ENCODE measurements at regions not wholly inside any gene's neighbourhood (a gene's known extent, or its start where the extent isn't known, plus 50 kb on each side); places are given as distances from the start of the nearest gene placed in this dataset.
A peak's percentile ranks its signal among the peaks of the same experiment; 100 is the strongest.

- Histone ChIP-seq H2AFZ (ENCODE audit: low read length) (no peak overlapping the region), H3K14ac (ENCODE audit: low read length) (no peak overlapping the region), H3K79me1 (ENCODE audit: low read depth, low read length) (no peaks in the 10 kb centered on the region), H3K4me2 (ENCODE audit: insufficient read depth, low read length, poor library complexity, severe bottlenecking) (no peak overlapping the region), H3K4ac (ENCODE audit: low read length) (no peak overlapping the region), H3K4me3 (ENCODE audit: low read length in 2 of 2) (no peak overlapping the region), H3K23ac (ENCODE audit: low read depth, low read length, poor library complexity) (peak overlapping the region; percentile 58), H3K27me3 (ENCODE audit: control insufficient read depth in 3 of 3, insufficient read depth in 3 of 3, low read depth in 1 of 3, low read length in 3 of 3) (peaks cover 0 to 51% (median 0%) of the 10 kb centered on the region in 3 experiments), H2BK120ac (ENCODE audit: low read depth, low read length) (peak overlapping the region; percentile 1), H2BK15ac (ENCODE audit: low read length) (peak overlapping the region; percentile 51), H2BK5ac (ENCODE audit: low read length) (no peak overlapping the region), H3K18ac (ENCODE audit: low read length) (peak overlapping the region; percentile 42), H3K4me1 (ENCODE audit: control insufficient read depth in 2 of 2, insufficient read depth in 1 of 2, low read depth in 1 of 2, low read length in 2 of 2) (no peaks in the 10 kb centered on the region), H3K36me3 (replicated peaks in 1 of 2; ENCODE audit: control insufficient read depth in 2 of 2, insufficient read depth in 2 of 2, low read length in 2 of 2) (no peaks in the 10 kb centered on the region), H2BK12ac (ENCODE audit: low read length) (no peak overlapping the region), H3K9ac (ENCODE audit: low read depth, low read length, poor library complexity) (no peak overlapping the region), H2AK5ac (ENCODE audit: low read depth, low read length) (no peak overlapping the region), H3K27ac (replicated peaks; ENCODE audit: low read length) (no peak overlapping the region), H3K9me3 (replicated peaks in 1 of 2; ENCODE audit: control insufficient read depth in 2 of 2, insufficient read depth in 1 of 2, low read depth in 1 of 2, low read length in 2 of 2) (no peaks in the 10 kb centered on the region), H4K8ac (ENCODE audit: low read depth, low read length) (no peak overlapping the region), H4K91ac (ENCODE audit: low read depth, low read length, poor library complexity) (no peak overlapping the region)
- DNase-seq (ENCODE audit: low spot score), result no peak
- WGBS, 2 donors (ENCODE audit: extremely low coverage in 2 of 2, insufficient read length in 2 of 2, insufficient replicate concordance in 1 of 2), result no CpG with 5 or more reads among the region's 12 CpGs
These were observed 113.2 kb upstream of the LHX1 start for GRCh38 chr17:36823850-36824677.

GRCh38 chr17:36824678-36825101, 112.6 kb upstream of the LHX1 start:
- H3K14ac ChIP-seq (ENCODE audit: low read length), result no peak overlapping the region
- H4K8ac ChIP-seq (ENCODE audit: low read depth, low read length), result no peak overlapping the region
- no peak for DNase-seq (ENCODE audit: low spot score)
- H3K4me2 ChIP-seq (ENCODE audit: insufficient read depth, low read length, poor library complexity, severe bottlenecking), result no peak overlapping the region
- no peak overlapping the region for H2BK15ac ChIP-seq (ENCODE audit: low read length)
- H3K9ac ChIP-seq (ENCODE audit: low read depth, low read length, poor library complexity), result no peak overlapping the region
- no peak overlapping the region for H3K18ac ChIP-seq (ENCODE audit: low read length)
- H3K36me3 ChIP-seq (replicated peaks in 1 of 2; ENCODE audit: control insufficient read depth in 2 of 2, insufficient read depth in 2 of 2, low read length in 2 of 2), result no peaks in the 10 kb centered on the region
- H2AK5ac ChIP-seq (ENCODE audit: low read depth, low read length), result no peak overlapping the region
- H2BK12ac ChIP-seq (ENCODE audit: low read length), result no peak overlapping the region
- no peak overlapping the region for H3K4ac ChIP-seq (ENCODE audit: low read length)
- H4K91ac ChIP-seq (ENCODE audit: low read depth, low read length, poor library complexity), result no peak overlapping the region
- H3K4me3 ChIP-seq (ENCODE audit: low read length in 2 of 2), result peak overlapping the region in 1 of 2 donors; percentile 23
- WGBS, 2 donors (ENCODE audit: extremely low coverage in 2 of 2, insufficient read length in 2 of 2, insufficient replicate concordance in 1 of 2), result no CpG with 5 or more reads among the region's 5 CpGs
- H3K23ac ChIP-seq (ENCODE audit: low read depth, low read length, poor library complexity), result no peak overlapping the region
- H2AFZ ChIP-seq (ENCODE audit: low read length), result no peak overlapping the region
- H3K27me3 ChIP-seq (ENCODE audit: control insufficient read depth in 3 of 3, insufficient read depth in 3 of 3, low read depth in 1 of 3, low read length in 3 of 3), result peaks cover 0 to 46% (median 0%) of the 10 kb centered on the region in 3 experiments
- no peak overlapping the region for H3K27ac ChIP-seq (replicated peaks; ENCODE audit: low read length)
- no peak overlapping the region for H2BK120ac ChIP-seq (ENCODE audit: low read depth, low read length)
- no peaks in the 10 kb centered on the region for H3K9me3 ChIP-seq (replicated peaks in 1 of 2; ENCODE audit: control insufficient read depth in 2 of 2, insufficient read depth in 1 of 2, low read depth in 1 of 2, low read length in 2 of 2)
- no peak overlapping the region for H2BK5ac ChIP-seq (ENCODE audit: low read length)
- H3K79me1 ChIP-seq (ENCODE audit: low read depth, low read length), result no peaks in the 10 kb centered on the region
- no peaks in the 10 kb centered on the region for H3K4me1 ChIP-seq (ENCODE audit: control insufficient read depth in 2 of 2, insufficient read depth in 1 of 2, low read depth in 1 of 2, low read length in 2 of 2)

GRCh38 chr17:36825113-36825512, 112.2 kb upstream of the LHX1 start:
- no peak overlapping the region for H3K18ac ChIP-seq (ENCODE audit: low read length)
- H3K4me1 ChIP-seq (ENCODE audit: control insufficient read depth in 2 of 2, insufficient read depth in 1 of 2, low read depth in 1 of 2, low read length in 2 of 2), result no peaks in the 10 kb centered on the region
- H2BK12ac ChIP-seq (ENCODE audit: low read length), result no peak overlapping the region
- H3K27ac ChIP-seq (replicated peaks; ENCODE audit: low read length), result no peak overlapping the region
- H3K27me3 ChIP-seq (ENCODE audit: control insufficient read depth in 3 of 3, insufficient read depth in 3 of 3, low read depth in 1 of 3, low read length in 3 of 3), result peaks cover 0 to 44% (median 0%) of the 10 kb centered on the region in 3 experiments
- H2AK5ac ChIP-seq (ENCODE audit: low read depth, low read length), result no peak overlapping the region
- H2BK15ac ChIP-seq (ENCODE audit: low read length), result no peak overlapping the region
- no peak overlapping the region for H3K4me2 ChIP-seq (ENCODE audit: insufficient read depth, low read length, poor library complexity, severe bottlenecking)
- no peak for DNase-seq (ENCODE audit: low spot score)
- no peak overlapping the region for H2AFZ ChIP-seq (ENCODE audit: low read length)
- no peak overlapping the region for H3K14ac ChIP-seq (ENCODE audit: low read length)
- H3K4ac ChIP-seq (ENCODE audit: low read length), result no peak overlapping the region
- H3K9ac ChIP-seq (ENCODE audit: low read depth, low read length, poor library complexity), result no peak overlapping the region
- H3K9me3 ChIP-seq (replicated peaks in 1 of 2; ENCODE audit: control insufficient read depth in 2 of 2, insufficient read depth in 1 of 2, low read depth in 1 of 2, low read length in 2 of 2), result no peaks in the 10 kb centered on the region
- no peak overlapping the region for H2BK5ac ChIP-seq (ENCODE audit: low read length)
- no peak overlapping the region for H4K91ac ChIP-seq (ENCODE audit: low read depth, low read length, poor library complexity)
- no peak overlapping the region for H4K8ac ChIP-seq (ENCODE audit: low read depth, low read length)
- H2BK120ac ChIP-seq (ENCODE audit: low read depth, low read length), result no peak overlapping the region
- WGBS, 2 donors (ENCODE audit: extremely low coverage in 2 of 2, insufficient read length in 2 of 2, insufficient replicate concordance in 1 of 2), result no CpG with 5 or more reads among the region's 2 CpGs
- H3K36me3 ChIP-seq (replicated peaks in 1 of 2; ENCODE audit: control insufficient read depth in 2 of 2, insufficient read depth in 2 of 2, low read length in 2 of 2), result no peaks in the 10 kb centered on the region
- no peaks in the 10 kb centered on the region for H3K79me1 ChIP-seq (ENCODE audit: low read depth, low read length)
- no peak overlapping the region for H3K23ac ChIP-seq (ENCODE audit: low read depth, low read length, poor library complexity)
- H3K4me3 ChIP-seq (ENCODE audit: low read length in 2 of 2), result no peak overlapping the region

- Histone ChIP-seq H3K27me3 (ENCODE audit: control insufficient read depth in 3 of 3, insufficient read depth in 3 of 3, low read depth in 1 of 3, low read length in 3 of 3) (peaks cover 0 to 42% (median 0%) of the 10 kb centered on the region in 3 experiments), H2AFZ (ENCODE audit: low read length) (no peak overlapping the region), H2BK5ac (ENCODE audit: low read length) (no peak overlapping the region), H3K4me1 (ENCODE audit: control insufficient read depth in 2 of 2, insufficient read depth in 1 of 2, low read depth in 1 of 2, low read length in 2 of 2) (no peaks in the 10 kb centered on the region), H3K4me3 (ENCODE audit: low read length in 2 of 2) (no peak overlapping the region), H4K8ac (ENCODE audit: low read depth, low read length) (no peak overlapping the region), H3K23ac (ENCODE audit: low read depth, low read length, poor library complexity) (no peak overlapping the region), H3K4me2 (ENCODE audit: insufficient read depth, low read length, poor library complexity, severe bottlenecking) (no peak overlapping the region), H3K79me1 (ENCODE audit: low read depth, low read length) (no peaks in the 10 kb centered on the region), H3K9me3 (replicated peaks in 1 of 2; ENCODE audit: control insufficient read depth in 2 of 2, insufficient read depth in 1 of 2, low read depth in 1 of 2, low read length in 2 of 2) (no peaks in the 10 kb centered on the region), H2BK12ac (ENCODE audit: low read length) (no peak overlapping the region), H3K14ac (ENCODE audit: low read length) (no peak overlapping the region), H3K27ac (replicated peaks; ENCODE audit: low read length) (no peak overlapping the region), H2AK5ac (ENCODE audit: low read depth, low read length) (peak overlapping the region; percentile 61), H3K36me3 (replicated peaks in 1 of 2; ENCODE audit: control insufficient read depth in 2 of 2, insufficient read depth in 2 of 2, low read length in 2 of 2) (no peaks in the 10 kb centered on the region), H3K4ac (ENCODE audit: low read length) (no peak overlapping the region), H2BK120ac (ENCODE audit: low read depth, low read length) (peak overlapping the region; percentile 35), H2BK15ac (ENCODE audit: low read length) (no peak overlapping the region), H3K18ac (ENCODE audit: low read length) (no peak overlapping the region), H4K91ac (ENCODE audit: low read depth, low read length, poor library complexity) (no peak overlapping the region), H3K9ac (ENCODE audit: low read depth, low read length, poor library complexity) (no peak overlapping the region)
- no peak for DNase-seq (ENCODE audit: low spot score)
- no CpG with 5 or more reads among the region's 8 CpGs for WGBS, 2 donors (ENCODE audit: extremely low coverage in 2 of 2, insufficient read length in 2 of 2, insufficient replicate concordance in 1 of 2)
These were observed 111.8 kb upstream of the LHX1 start for GRCh38 chr17:36825521-36825920.

All from neuronal stem cell (in vitro differentiated cells).